ENCODE measurements at regions not wholly inside any gene's neighbourhood (a gene's known extent, or its start where the extent isn't known, plus 50 kb on each side); places are given as distances from the start of the nearest gene placed in this dataset.

DNA sequence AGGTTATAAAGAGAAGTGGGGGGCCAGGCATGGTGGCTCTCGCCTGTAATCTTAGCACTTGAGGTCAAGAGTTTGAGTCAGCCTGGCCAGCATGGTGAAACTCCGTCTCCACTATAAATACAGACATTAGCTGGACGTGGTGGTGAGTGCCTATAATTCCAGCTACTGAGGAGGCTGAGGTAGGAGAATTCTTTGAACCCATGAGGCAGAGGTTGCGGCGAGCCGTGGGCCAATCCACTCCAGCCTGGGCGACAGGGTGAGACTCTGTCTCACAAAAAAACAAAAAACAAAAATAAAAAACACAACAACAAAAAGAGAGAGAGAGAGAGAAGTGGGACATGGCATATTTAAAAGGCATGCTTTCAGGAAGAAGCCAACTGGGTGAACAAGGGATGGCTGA, 80.1 kb upstream of the CARD18 start:
- Histone ChIP-seq H3K4me1 (ENCODE audit: insufficient read depth, low read length) (no peaks in the 10 kb centered on the region), H3K4me3 (ENCODE audit: low read length) (no peak overlapping the region), H3K27me3 (ENCODE audit: insufficient read depth, low read length, poor library complexity, severe bottlenecking) (no peaks in the 10 kb centered on the region), H3K27ac (ENCODE audit: low read depth, low read length) (no peak overlapping the region), H3K9me3 (ENCODE audit: low read length) (no peaks in the 10 kb centered on the region), H3K36me3 (ENCODE audit: insufficient read depth, low read length) (no peaks in the 10 kb centered on the region)
- DNase-seq = no peak
- H3K4me3 Mint-ChIP-seq = no peak overlapping the region
- ChIA-PET POLR2A (no interaction called here), CTCF (no interaction called here)
- no peaks in the 10 kb centered on the region for H3K36me3 Mint-ChIP-seq
- H3K4me1 Mint-ChIP-seq = no peaks in the 10 kb centered on the region
- no peaks in the 10 kb centered on the region for H3K9me3 Mint-ChIP-seq
- no peak overlapping the region for H3K27ac Mint-ChIP-seq
- peaks cover 1 to 9% of the 10 kb centered on the region in 2 donors for H3K27me3 Mint-ChIP-seq

DNA sequence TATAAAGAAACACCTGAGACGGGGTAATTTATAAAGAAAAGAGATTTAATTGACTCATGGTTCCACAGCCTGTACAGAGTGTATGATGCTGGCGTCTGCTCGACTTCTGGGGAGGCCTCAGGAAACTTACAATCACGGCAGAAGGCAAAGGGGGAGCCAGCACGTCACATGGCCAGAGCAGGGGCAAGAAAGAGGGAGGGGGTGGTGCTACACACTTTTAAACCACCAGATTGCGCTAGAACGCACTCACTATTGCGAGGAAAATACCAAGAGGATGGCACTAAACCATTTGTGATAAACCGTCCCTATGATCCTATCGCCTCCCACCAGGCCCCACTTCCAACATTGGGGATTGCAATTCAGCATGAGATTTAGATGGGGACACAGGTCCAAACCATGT, 79.7 kb upstream of the CARD18 start:
- no peaks in the 10 kb centered on the region for H3K4me1 ChIP-seq (ENCODE audit: insufficient read depth, low read length)
- H3K27ac Mint-ChIP-seq = no peak overlapping the region
- no peaks in the 10 kb centered on the region for H3K4me1 Mint-ChIP-seq
- no peak overlapping the region for H3K4me3 ChIP-seq (ENCODE audit: low read length)
- H3K36me3 Mint-ChIP-seq = no peaks in the 10 kb centered on the region
- no peaks in the 10 kb centered on the region for H3K9me3 ChIP-seq (ENCODE audit: low read length)
- H3K36me3 ChIP-seq (ENCODE audit: insufficient read depth, low read length) = no peaks in the 10 kb centered on the region
- ChIA-PET CTCF (no interaction called here), POLR2A (no interaction called here)
- H3K27ac ChIP-seq (ENCODE audit: low read depth, low read length) = no peak overlapping the region
- H3K27me3 ChIP-seq (ENCODE audit: insufficient read depth, low read length, poor library complexity, severe bottlenecking) = no peaks in the 10 kb centered on the region
- H3K4me3 Mint-ChIP-seq = no peak overlapping the region
- peaks cover 1 to 12% of the 10 kb centered on the region in 2 donors for H3K27me3 Mint-ChIP-seq
- no peak for DNase-seq
- no peaks in the 10 kb centered on the region for H3K9me3 Mint-ChIP-seq

- Histone ChIP-seq H3K4me3 (ENCODE audit: low read length) (no peak overlapping the region), H3K27me3 (ENCODE audit: insufficient read depth, low read length, poor library complexity, severe bottlenecking) (no peaks in the 10 kb centered on the region), H3K27ac (ENCODE audit: low read depth, low read length) (no peak overlapping the region), H3K9me3 (ENCODE audit: low read length) (no peaks in the 10 kb centered on the region), H3K36me3 (ENCODE audit: insufficient read depth, low read length) (no peaks in the 10 kb centered on the region), H3K4me1 (ENCODE audit: insufficient read depth, low read length) (no peaks in the 10 kb centered on the region)
- Mint-ChIP-seq H3K4me3 (no peak overlapping the region), H3K27ac (no peak overlapping the region), H3K36me3 (no peaks in the 10 kb centered on the region), H3K9me3 (no peaks in the 10 kb centered on the region), H3K27me3 (peaks cover 1 to 15% of the 10 kb centered on the region in 2 donors), H3K4me1 (no peaks in the 10 kb centered on the region)
- DNase-seq = no peak
- ChIA-PET CTCF (no interaction called here), POLR2A (no interaction called here)
These were observed 76.0 kb upstream of the CARD18 start for GRCh38 chr11:105215528-105215927.

DNA sequence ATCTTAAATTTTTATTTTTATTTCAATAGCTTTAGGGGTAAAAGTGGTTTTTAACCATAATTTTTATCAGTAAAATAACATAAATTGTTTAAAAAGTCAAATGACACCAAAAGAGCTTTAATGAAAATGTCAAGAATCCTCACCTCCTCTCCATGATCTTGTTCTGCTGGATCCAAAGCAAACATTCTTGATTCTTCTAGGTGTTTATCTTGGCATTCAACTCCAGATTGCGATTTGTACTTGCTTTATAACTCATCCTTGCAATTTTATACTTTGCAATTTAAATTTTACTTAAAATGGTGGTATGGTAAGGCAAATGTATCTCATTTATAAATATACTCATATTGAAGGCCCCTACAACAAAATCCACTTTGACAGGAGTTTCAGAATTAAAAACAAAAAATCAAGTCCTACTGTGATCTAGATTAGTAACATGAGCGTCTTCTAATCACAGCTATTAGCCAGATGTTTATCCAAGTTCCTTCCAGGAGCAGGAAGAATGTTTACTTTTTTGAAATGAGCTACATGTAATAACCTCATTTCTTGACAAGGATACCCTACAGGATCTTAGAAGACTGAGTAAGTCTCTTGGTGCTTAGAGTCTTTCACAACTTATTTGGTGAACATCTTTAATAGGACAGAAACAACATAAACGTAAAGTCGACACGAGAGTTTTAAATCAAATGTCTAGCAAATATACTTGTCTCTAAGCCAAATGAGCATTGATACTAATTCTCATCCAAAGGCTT, 72.4 kb upstream of the CARD18 start:
- H3K9me3 Mint-ChIP-seq = no peaks in the 10 kb centered on the region
- Histone ChIP-seq H3K27me3 (ENCODE audit: insufficient read depth, low read length, poor library complexity, severe bottlenecking) (no peaks in the 10 kb centered on the region), H3K4me1 (ENCODE audit: insufficient read depth, low read length) (no peaks in the 10 kb centered on the region), H3K4me3 (ENCODE audit: low read length) (no peak overlapping the region), H3K36me3 (ENCODE audit: insufficient read depth, low read length) (no peaks in the 10 kb centered on the region), H3K27ac (ENCODE audit: low read depth, low read length) (no peak overlapping the region), H3K9me3 (ENCODE audit: low read length) (no peaks in the 10 kb centered on the region)
- H3K27ac Mint-ChIP-seq = no peak overlapping the region
- ChIA-PET CTCF (no interaction called here), POLR2A (no interaction called here)
- H3K4me1 Mint-ChIP-seq = no peaks in the 10 kb centered on the region
- DNase-seq = no peak
- H3K4me3 Mint-ChIP-seq = no peak overlapping the region
- no peaks in the 10 kb centered on the region for H3K36me3 Mint-ChIP-seq
- peaks cover 0 to 11% of the 10 kb centered on the region in 2 donors for H3K27me3 Mint-ChIP-seq

DNA sequence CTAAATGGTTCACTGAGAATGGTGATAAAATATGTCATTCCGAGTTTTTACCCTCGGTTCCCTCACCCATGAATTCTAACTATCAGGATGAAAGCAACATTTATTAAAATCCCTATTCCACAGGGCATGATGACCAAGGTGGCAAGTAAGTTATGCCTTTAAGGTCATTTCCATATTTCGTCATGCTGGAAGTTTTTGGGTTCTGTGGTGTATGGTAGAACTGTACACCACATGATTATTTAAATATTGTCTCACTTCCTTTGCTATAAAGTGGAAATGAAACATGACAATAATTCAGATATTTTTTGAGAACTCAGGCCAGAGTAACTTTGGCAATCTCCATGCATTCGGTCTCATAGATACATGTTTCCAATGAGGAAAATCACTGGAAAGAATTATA, 68.5 kb upstream of the CARD18 start:
- Mint-ChIP-seq H3K36me3 (no peaks in the 10 kb centered on the region), H3K4me3 (no peak overlapping the region), H3K27me3 (peaks cover 0 to 4% of the 10 kb centered on the region in 2 donors), H3K9me3 (no peaks in the 10 kb centered on the region), H3K27ac (no peak overlapping the region), H3K4me1 (peaks cover 2 to 10% (median 5%) of the 10 kb centered on the region in 3 donors)
- ChIA-PET CTCF (no interaction called here), POLR2A (no interaction called here)
- no peak for DNase-seq
- Histone ChIP-seq H3K27me3 (ENCODE audit: insufficient read depth, low read length, poor library complexity, severe bottlenecking) (no peaks in the 10 kb centered on the region), H3K27ac (ENCODE audit: low read depth, low read length) (no peak overlapping the region), H3K9me3 (ENCODE audit: low read length) (no peaks in the 10 kb centered on the region), H3K36me3 (ENCODE audit: insufficient read depth, low read length) (no peaks in the 10 kb centered on the region), H3K4me1 (ENCODE audit: insufficient read depth, low read length) (peaks cover 6% of the 10 kb centered on the region), H3K4me3 (ENCODE audit: low read length) (no peak overlapping the region)

DNA sequence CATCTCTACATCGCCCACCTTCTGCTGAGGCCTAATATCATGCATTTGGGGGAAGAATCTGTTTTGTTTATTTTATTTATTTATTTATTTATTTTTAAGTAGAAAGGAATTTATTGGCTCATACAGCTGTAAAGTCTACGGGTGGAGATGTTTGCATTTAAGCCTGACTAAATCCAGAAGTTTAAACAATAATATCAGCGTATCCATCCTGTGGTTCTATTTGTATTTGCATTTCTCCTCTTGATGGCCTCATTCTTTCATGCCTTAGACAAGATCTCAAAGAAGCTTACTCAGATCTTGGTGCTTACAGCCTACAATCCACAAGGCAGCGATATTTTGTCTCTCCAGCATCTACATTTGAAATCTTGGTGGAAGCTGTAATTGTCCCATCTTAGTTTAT, 67.1 kb upstream of the CARD18 start:
- Mint-ChIP-seq H3K4me3 (no peak overlapping the region), H3K9me3 (no peaks in the 10 kb centered on the region), H3K4me1 (peaks cover 10 to 19% (median 10%) of the 10 kb centered on the region in 3 donors), H3K27ac (no peak overlapping the region), H3K36me3 (no peaks in the 10 kb centered on the region), H3K27me3 (no peaks in the 10 kb centered on the region)
- Histone ChIP-seq H3K27ac (ENCODE audit: low read depth, low read length) (no peak overlapping the region), H3K4me3 (ENCODE audit: low read length) (no peak overlapping the region), H3K9me3 (ENCODE audit: low read length) (no peaks in the 10 kb centered on the region), H3K36me3 (ENCODE audit: insufficient read depth, low read length) (no peaks in the 10 kb centered on the region), H3K4me1 (ENCODE audit: insufficient read depth, low read length) (peaks cover 7% of the 10 kb centered on the region), H3K27me3 (ENCODE audit: insufficient read depth, low read length, poor library complexity, severe bottlenecking) (no peaks in the 10 kb centered on the region)
- DNase-seq = no peak
- POLR2A ChIA-PET = no interaction called here
- CTCF ChIA-PET = no interaction called here

- CTCF ChIA-PET = no interaction called here
- Mint-ChIP-seq H3K4me3 (no peak overlapping the region), H3K36me3 (no peaks in the 10 kb centered on the region)
These were observed 65.1 kb upstream of the CARD18 start for GRCh38 chr11:105204636-105205035.

GRCh38 chr11:105203569-105204240, 64.1 kb upstream of the CARD18 start:
- DNase-seq = no peak
- Mint-ChIP-seq H3K27ac (no peak overlapping the region), H3K4me3 (no peak overlapping the region), H3K9me3 (peaks cover 0 to 2% (median 0%) of the 10 kb centered on the region in 5 donors), H3K4me1 (peaks cover 10 to 19% (median 13%) of the 10 kb centered on the region in 3 donors), H3K36me3 (no peaks in the 10 kb centered on the region), H3K27me3 (no peaks in the 10 kb centered on the region)
- Histone ChIP-seq H3K9me3 (ENCODE audit: low read length) (no peaks in the 10 kb centered on the region), H3K4me1 (ENCODE audit: insufficient read depth, low read length) (peaks cover 7% of the 10 kb centered on the region), H3K27ac (ENCODE audit: low read depth, low read length) (no peak overlapping the region), H3K4me3 (ENCODE audit: low read length) (no peak overlapping the region), H3K27me3 (ENCODE audit: insufficient read depth, low read length, poor library complexity, severe bottlenecking) (no peaks in the 10 kb centered on the region), H3K36me3 (ENCODE audit: insufficient read depth, low read length) (no peaks in the 10 kb centered on the region)
- ChIA-PET CTCF (no interaction called here), POLR2A (no interaction called here)

More at GRCh38 chr11:105204636-105205035, 65.1 kb upstream of the CARD18 start:
- Mint-ChIP-seq H3K9me3 (no peaks in the 10 kb centered on the region), H3K27me3 (no peaks in the 10 kb centered on the region), H3K27ac (no peak overlapping the region), H3K4me1 (peaks cover 10 to 19% (median 13%) of the 10 kb centered on the region in 3 donors)
- no peak for DNase-seq
- Histone ChIP-seq H3K27me3 (ENCODE audit: insufficient read depth, low read length, poor library complexity, severe bottlenecking) (no peaks in the 10 kb centered on the region), H3K27ac (ENCODE audit: low read depth, low read length) (no peak overlapping the region), H3K9me3 (ENCODE audit: low read length) (no peaks in the 10 kb centered on the region), H3K36me3 (ENCODE audit: insufficient read depth, low read length) (no peaks in the 10 kb centered on the region), H3K4me1 (ENCODE audit: insufficient read depth, low read length) (peaks cover 7% of the 10 kb centered on the region), H3K4me3 (ENCODE audit: low read length) (no peak overlapping the region)
- POLR2A ChIA-PET = no interaction called here

All from CD8-positive, alpha-beta memory T cell (primary cell).